ENCODE measurements at regions not wholly inside any gene's neighbourhood (a gene's known extent, or its start where the extent isn't known, plus 50 kb on each side); places are given as distances from the start of the nearest gene placed in this dataset.

- Mint-ChIP-seq H3K4me1 (ENCODE audit: low read depth) (no peaks in the 10 kb centered on the region), H3K9me3 (ENCODE audit: low read depth) (peaks cover 3% of the 10 kb centered on the region), H3K27me3 (ENCODE audit: low read depth) (peaks cover 3% of the 10 kb centered on the region), H3K36me3 (ENCODE audit: low read depth) (no peaks in the 10 kb centered on the region), H3K27ac (ENCODE audit: unreplicated experiment) (no peak overlapping the region), H3K4me3 (ENCODE audit: unreplicated experiment) (no peak overlapping the region)
- DNase-seq (ENCODE audit: low spot score) = no peak
- peak; percentile 79 for TF ChIP-seq CTCF (IDR thresholded peaks at IDR 0.05)
Measured at GRCh38 chrX:121579016-121579760, 531.8 kb downstream of the GLUD2 start.

DNA sequence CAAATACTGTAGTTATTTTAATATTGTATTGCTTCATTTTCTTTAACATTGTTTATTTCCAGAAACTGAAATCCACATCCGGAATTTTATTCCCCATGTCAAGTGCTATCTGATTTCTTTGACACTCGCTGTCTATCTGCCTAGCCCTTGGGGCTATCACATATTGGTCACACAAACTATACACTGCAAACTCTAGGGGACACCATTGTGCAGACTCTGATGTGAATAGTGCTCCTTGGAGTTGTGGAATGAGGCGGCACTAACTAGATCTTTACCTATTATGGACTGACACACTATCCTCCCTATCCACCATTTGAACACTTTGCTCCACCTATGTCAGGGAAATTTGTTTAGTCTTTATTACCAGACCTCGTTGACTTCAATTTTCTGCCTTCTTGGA lies 534.5 kb downstream of the GLUD2 start:
- Mint-ChIP-seq H3K4me1 (ENCODE audit: low read depth) (no peaks in the 10 kb centered on the region), H3K27ac (ENCODE audit: unreplicated experiment) (no peak overlapping the region), H3K27me3 (ENCODE audit: low read depth) (peaks cover 7% of the 10 kb centered on the region), H3K4me3 (ENCODE audit: unreplicated experiment) (no peak overlapping the region), H3K9me3 (ENCODE audit: low read depth) (no peaks in the 10 kb centered on the region), H3K36me3 (ENCODE audit: low read depth) (no peaks in the 10 kb centered on the region)
- DNase-seq (ENCODE audit: low spot score) = no peak
- no peak for TF ChIP-seq CTCF (IDR thresholded peaks at IDR 0.05)

DNA sequence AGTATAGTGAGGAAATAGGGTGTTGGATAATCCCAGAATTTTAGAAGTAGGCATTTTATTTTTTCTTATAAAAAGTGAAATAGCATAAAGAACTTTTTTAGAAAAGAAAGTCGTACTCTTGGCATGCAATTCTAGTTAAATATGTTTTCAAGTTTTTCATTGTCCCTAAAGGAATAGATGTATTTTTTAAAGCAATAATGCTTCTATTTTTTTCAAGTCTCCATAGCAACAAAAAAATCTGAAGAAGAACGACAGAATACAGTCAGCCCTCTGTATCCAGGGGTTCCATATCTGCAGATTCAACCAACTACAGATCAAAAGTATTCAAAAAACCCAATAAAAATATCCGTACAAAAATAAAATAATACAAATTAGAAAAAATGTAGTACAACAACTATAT lies 538.2 kb downstream of the GLUD2 start:
- Mint-ChIP-seq H3K27me3 (ENCODE audit: low read depth) (peaks cover 4% of the 10 kb centered on the region), H3K4me1 (ENCODE audit: low read depth) (no peaks in the 10 kb centered on the region), H3K27ac (ENCODE audit: unreplicated experiment) (no peak overlapping the region), H3K4me3 (ENCODE audit: unreplicated experiment) (no peak overlapping the region), H3K36me3 (ENCODE audit: low read depth) (no peaks in the 10 kb centered on the region), H3K9me3 (ENCODE audit: low read depth) (no peaks in the 10 kb centered on the region)
- TF ChIP-seq CTCF (IDR thresholded peaks at IDR 0.05) = no peak
- DNase-seq (ENCODE audit: low spot score) = no peak

- H3K4me1 Mint-ChIP-seq (ENCODE audit: low read depth) = no peaks in the 10 kb centered on the region
- no peak overlapping the region for H3K27ac Mint-ChIP-seq (ENCODE audit: unreplicated experiment)
- DNase-seq (ENCODE audit: low spot score) = no peak
- H3K4me3 Mint-ChIP-seq (ENCODE audit: unreplicated experiment) = no peak overlapping the region
- H3K36me3 Mint-ChIP-seq (ENCODE audit: low read depth) = no peaks in the 10 kb centered on the region
- H3K27me3 Mint-ChIP-seq (ENCODE audit: low read depth) = peaks cover 1% of the 10 kb centered on the region
- H3K9me3 Mint-ChIP-seq (ENCODE audit: low read depth) = peaks cover 6% of the 10 kb centered on the region
- TF ChIP-seq CTCF (IDR thresholded peaks at IDR 0.05) = no peak
Measured at GRCh38 chrX:121592884-121593283, 545.5 kb downstream of the GLUD2 start.

DNA sequence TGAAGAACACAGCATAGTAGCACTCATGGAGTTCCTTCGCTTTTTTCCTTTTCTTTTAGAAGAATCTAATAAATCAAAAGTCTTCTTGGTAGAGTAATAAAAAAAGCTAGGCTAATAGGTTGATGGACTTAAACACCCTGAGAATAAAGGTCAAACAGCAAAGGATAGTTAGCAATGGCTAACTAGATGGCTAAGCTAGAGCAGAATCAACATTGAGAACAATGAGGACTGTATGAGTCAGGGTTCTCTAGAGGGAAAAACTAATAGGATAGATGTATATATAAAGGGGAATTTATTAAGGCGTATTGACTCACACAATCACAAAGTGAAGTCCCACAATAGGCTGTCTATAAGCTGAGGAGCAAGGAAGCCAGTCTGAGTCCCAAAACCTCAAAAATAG lies 550.9 kb downstream of the GLUD2 start:
- no peak for TF ChIP-seq CTCF (IDR thresholded peaks at IDR 0.05)
- Mint-ChIP-seq H3K27ac (ENCODE audit: unreplicated experiment) (no peak overlapping the region), H3K36me3 (ENCODE audit: low read depth) (no peaks in the 10 kb centered on the region), H3K27me3 (ENCODE audit: low read depth) (no peaks in the 10 kb centered on the region), H3K4me3 (ENCODE audit: unreplicated experiment) (no peak overlapping the region), H3K4me1 (ENCODE audit: low read depth) (no peaks in the 10 kb centered on the region), H3K9me3 (ENCODE audit: low read depth) (peaks cover 23% of the 10 kb centered on the region)
- no peak for DNase-seq (ENCODE audit: low spot score)
